GM19467 (cell line): ENCODE measurements at regions not wholly inside any gene's neighbourhood (a gene's known extent, or its start where the extent isn't known, plus 50 kb on each side); places are given as distances from the start of the nearest gene placed in this dataset.
"Not testable (repeated sequence)": the region's sequence is repeated elsewhere in the genome, so short reads cannot be mapped to it uniquely, and the experiment has no call there.

Experiments used
- ATAC-seq: cut with Tn5 transposase; IDR thresholded peaks from one replicate; pipeline ENCODE4 v1.9.1; 2021; ENCODE audit warnings: mild to moderate bottlenecking, moderate library complexity; ENCODE audit not compliant: unreplicated experiment

DNA sequence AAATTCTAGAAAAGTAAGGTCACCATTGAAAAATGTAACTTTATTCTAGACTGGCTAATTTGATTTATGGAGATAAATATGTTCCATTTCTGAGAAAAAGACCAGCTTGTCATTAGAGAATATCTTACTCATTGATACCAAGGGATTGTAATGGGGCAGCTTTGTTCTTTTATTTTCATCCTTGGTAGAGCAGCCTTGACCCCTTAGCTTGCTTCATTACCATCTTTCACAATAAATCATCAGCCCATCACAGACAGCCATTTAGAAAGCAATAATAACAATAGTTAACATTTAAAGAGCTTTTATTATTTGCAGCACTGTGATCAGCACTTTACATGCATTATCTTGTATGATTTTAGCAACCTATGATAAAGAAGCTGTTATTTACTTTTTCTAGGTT is 253.6 kb downstream of the C3orf38 start:
- ATAC-seq: no peak

DNA sequence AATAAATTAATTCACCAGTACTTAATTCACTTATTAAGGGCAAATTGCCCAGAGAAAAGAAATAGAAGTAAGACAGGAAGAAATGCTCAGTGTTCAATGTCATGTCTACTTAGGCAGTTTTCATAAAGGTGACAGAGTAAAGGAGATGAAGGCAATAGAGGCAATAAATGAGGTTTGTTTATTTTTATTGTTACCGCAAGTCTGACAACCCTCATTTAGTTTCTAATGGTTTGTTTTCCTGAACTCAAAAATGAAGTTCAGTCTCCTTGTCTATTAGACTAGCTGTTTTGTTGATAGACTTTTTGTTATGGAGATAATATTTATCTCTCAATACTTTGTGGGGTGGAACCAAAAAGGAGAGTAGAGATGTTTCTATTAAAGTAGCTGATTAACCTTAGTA is 258.3 kb downstream of the C3orf38 start:
- ATAC-seq: no peak

DNA sequence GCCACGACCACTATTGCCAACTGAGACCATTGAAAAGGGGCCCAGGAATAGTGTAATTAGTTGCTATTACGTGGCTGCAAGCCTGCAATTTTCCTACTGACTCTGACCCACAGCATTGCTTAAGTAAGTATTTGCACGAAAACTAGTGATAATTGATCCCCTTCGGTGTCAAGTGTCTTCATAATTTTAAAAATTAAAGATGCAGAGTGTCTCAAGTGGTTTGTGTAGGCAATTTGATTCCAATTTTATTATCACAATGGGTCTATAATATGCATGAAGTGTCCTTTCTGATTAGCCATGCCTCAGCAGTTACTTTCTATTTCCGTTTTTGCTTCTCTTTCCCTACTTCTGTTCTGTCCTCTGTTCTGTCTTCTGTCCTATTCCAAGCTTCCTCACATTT is 259.2 kb downstream of the C3orf38 start:
- no peak for ATAC-seq

DNA sequence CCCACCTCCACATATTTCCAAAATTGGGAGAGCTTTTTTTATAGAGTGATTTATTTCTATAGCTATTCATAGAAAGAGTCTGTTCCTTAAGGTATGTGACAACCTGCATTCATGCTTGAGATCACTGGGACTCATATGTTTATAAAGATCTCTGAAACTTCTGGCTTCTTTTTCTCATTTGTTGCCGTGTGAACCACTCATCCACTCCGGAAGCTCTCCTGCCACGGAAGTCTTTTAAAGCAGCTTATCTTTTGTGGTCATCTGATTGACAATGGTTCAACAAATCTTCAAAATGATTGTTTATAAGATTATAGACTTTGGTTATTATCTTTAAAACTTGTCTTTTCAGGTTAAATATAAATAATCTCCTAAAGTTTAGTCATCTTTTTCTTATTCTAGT is 260.5 kb downstream of the C3orf38 start:
- ATAC-seq: no peak

DNA sequence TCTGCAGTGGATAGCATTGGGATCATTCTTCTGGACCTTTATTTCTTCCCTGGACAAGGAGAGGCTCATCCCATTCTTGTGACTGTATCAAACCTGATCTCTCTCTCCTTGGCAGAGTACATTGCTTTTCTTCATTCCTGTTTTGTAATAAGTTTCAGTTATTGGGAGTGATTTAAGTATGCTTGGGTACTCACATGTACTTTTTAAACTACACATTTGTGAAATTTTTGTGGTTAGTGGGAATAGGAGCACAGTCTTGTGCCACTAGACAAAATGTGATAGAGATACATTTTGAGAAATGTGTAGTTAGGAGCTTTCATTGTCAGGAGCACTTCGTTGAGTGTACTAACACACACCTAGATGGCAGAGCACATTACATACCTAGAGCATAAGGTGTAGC is 262.6 kb downstream of the C3orf38 start:
- no peak for ATAC-seq

DNA sequence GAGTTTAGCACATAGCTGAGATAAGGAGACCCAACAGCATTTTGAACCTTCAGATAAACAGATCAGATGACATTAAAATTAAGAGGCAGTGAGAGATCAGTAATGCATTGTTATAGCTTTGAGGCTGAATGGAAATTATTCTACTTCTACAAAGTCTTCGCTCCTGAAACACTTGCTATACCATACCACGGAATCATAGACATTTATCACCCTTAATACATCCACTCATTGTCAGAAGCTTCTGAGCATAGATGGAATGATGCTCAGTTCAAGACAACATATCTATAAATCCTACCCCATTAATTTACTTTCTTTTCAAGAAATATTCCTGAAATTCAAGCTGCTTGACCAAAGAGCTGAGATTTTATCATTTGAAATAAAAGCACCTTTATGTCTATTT is 266.7 kb downstream of the C3orf38 start:
- no peak for ATAC-seq

DNA sequence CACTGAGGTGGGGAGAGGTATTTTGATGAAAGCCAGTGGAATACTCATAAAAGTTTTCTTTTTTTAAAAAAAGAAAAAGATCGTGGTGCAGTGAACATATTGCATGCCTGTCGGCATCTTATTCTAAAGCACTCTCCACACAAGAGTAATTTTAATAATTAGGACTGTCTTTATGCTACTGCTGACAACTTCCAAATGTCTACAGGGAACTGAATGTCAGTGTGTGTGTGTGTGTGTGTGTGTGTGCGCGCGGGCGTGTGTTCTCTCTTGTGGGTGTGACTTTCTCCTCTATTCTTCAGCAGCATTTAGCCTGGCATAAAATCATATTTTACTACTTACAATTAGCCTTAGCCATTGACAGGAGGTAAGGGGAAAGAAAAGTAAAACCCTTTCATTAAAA is 268.5 kb downstream of the C3orf38 start:
- ATAC-seq: no peak

DNA sequence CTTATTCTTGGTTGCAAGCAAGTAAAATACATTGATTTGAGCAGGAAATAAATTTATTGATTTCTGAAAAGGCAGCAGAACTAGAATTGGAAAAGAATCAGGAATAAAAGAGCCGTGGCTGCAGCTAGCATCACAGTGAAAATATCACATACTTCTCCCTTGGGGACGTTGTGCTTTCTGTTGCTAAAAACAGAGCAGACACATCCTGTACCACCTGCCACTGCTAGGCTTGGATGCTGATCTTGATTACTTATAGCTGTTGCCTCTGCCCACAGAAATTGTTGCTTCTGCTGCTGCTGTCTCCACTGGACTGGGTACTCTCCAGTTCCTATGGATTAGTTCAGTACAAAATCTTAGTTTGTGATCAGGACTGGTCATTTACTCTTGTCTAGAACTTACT is 283.8 kb downstream of the C3orf38 start:
- peak; percentile 98 for ATAC-seq

DNA sequence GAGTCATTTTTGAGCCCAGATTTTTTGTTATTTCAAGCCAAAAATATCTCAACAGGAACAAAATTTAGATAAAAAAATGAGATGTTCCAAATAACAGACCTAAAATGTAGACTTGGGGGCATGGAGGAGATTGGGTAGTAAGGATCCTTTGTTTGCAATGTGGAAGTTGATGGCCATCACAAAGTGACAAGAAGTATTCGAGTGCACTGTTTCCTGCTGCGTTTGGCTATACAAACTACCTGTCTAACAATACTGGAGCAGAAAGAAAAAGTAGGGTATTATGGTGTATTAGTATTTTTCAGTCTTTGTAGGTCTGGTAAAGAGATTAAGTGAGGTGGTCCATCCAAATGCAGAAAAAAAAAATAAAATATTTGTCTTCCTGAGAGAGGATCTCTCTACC is 284.2 kb downstream of the C3orf38 start:
- ATAC-seq: peak; percentile 24

DNA sequence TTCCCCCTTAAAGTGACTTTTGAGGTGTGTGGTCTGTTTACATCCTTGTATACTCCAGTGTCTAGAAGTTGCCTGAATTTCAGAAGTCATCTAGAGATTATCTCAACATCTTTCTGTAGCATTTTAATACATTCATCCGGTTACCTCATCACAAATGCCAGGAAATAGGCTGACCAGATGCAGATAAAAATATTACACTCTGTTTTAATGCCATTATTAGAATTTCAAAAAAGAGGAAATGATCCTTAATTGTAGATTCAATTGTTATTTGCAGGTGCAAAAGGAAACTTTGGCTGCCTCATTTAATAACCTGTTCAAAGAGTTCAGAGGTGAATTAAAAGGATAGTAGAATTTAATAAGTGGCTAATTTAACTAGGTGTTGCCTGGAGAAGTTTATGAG is 290.9 kb downstream of the C3orf38 start:
- peak; percentile 63 for ATAC-seq

DNA sequence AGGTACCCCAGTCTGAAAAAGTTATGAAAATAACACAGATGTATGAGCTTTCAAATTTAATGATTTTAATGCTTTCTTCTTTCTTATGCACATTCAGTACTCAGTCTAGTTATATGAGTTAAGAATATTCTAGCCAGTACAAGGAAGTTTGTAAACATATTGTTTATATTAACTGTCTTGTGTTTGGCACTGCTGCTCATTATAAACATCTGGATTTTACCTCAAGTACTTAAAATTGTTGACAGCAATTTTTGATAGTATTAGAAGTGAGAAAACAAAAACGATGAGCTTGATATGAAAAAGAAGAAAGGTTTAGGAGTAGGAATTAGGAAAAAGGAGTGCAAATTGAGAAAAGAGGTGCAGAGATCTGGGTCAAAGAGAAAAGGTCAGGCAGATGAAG is 293.3 kb downstream of the C3orf38 start:
- no peak for ATAC-seq

DNA sequence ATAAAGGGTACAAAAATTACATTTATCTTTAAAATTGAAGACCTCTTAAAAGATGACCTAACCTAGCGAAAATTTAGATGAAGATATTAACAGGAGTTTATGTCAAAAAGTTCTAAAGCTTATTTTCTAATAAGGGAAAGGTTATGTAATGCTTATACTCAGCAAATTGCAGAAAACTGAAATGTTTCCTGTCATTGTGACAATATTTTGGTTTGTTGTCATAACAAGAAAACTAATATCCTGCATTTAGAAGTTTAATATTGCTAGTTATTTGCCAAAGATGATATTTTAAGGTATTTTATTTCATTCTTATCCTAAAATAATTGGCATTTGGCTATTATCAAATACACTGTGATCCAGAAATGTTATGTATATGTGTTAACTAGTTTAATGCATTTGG is 294.5 kb downstream of the C3orf38 start:
- no peak for ATAC-seq

DNA sequence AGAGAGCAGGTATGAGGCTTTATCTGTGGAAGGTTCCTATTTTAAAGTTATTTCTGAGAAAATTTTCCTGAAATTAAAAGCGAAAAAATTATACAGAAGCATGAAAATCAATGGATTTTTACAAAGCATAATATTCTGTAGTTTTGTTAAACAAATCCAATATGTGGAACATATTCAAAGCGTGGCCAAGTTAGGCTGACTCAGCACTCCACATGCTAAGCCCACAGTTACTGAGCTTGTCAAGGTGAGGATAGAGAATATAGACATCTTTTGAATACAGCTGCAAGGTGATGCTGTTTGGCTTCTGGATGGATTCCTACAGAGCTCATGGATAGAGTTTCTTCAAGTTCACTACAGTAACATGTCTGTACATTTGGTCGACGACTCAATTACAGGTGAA is 302.5 kb downstream of the C3orf38 start:
- no peak for ATAC-seq

DNA sequence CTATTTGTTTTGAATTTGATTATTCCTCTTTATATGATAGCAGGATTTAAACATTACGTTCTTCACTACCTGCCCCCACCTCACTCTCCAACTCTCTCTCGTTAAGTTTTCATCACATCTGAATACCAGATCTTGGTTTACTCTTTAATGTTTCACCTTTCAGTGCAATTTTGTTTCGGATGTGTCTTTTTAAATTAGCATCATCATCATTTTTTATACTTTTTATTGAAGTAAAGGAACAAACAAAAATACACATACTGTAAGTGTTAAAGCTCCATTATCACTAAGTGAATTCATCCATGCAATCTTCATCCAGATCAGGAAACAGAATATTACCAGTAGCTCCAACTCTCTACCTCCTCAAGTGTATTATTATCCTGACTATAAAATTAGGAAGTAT is 310.6 kb downstream of the C3orf38 start:
- ATAC-seq: no peak

DNA sequence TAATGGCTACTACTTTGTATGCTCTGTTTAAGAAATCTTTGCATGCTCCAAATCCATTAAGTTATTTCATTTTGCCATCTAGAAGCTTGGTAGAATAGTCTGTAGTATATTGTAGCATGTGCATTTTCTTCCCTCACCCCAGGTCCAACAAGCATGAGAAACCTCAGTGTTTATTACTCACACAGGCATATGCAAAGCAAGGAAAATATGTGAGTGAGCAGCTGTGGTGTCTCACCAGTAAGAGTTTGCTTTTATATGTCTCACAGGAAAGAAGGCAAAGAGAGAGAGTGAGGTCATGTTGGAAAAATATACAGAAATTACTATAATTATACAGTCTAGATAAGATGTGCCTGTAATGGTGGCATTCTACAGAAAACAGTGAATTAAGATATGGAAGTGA is 312.5 kb downstream of the C3orf38 start:
- ATAC-seq: no peak

DNA sequence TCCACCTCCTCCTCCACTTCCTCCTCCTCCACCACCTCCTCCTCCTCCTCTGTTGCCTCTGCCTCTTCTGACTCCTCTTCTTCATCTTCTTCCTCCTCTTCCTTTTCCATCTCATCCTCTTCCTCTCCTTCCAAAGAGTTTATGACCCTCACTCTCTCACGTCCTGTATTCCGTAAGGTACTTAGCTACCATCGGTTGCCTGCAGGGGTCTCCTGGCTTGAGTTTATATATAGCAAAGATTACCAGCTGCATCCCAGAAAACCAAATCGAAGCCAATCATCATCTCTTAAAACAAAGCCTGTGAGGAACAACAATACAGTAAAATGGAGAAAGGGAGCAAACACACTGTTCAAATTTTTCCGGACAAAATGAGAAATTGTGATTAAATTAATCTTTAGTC is 317.4 kb downstream of the C3orf38 start:
- no peak for ATAC-seq

DNA sequence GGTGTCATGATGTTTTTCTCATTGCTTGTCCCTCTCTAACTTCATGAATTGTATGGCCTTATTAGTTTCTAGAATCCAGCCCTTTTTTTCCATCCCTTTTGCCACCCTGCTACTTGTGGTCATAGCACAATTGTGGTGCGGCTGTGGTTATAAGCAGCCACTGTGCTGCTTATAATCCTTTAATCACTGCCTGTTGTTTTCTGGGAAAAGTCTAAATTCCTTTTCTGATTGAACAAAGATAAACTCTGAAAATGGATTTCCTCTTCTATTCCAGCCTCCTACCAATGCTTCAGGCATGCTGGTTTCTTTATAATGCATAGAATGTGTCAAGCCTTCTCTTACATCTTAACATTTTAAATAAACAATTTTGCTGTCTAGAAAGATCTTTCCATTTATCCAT is 319.5 kb downstream of the C3orf38 start:
- ATAC-seq: no peak

DNA sequence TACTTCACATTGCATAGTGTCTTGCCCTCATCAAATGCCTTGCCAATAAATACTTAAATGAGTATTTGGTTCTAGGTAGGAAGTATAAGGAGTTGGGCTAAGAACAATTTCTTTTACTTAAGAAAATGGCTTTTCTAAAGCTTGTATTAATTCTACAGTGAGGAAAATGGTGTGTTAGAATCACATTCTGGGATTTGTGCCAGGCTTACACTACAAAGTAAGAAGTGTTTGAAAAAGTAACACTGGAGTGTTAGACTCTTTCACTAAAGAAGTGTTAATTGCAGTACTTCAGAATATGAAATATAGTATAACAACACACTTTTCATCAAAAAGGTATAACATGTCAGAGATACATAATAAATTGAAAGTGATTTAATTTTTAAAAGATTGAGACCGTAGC is 328.7 kb downstream of the C3orf38 start:
- ATAC-seq: no peak

DNA sequence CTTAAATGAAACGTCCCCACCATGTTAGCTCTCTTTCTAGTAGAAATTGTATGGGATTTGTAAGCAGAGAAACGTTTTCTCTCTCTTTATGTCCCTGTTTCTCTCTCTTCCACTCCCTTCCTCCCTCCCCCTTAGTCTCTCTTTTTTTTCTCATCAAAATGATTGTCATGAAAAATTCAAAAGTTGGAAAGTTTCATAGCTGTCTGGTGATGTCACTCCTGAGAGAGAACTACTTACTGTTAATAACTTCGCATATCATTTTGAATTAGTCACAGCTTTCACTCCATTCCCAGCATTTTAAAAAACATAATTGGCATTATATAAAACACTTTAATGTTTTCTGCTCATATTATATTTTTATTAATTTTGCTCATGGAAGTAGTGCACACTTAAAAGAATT is 331.1 kb downstream of the C3orf38 start:
- ATAC-seq: no peak

DNA sequence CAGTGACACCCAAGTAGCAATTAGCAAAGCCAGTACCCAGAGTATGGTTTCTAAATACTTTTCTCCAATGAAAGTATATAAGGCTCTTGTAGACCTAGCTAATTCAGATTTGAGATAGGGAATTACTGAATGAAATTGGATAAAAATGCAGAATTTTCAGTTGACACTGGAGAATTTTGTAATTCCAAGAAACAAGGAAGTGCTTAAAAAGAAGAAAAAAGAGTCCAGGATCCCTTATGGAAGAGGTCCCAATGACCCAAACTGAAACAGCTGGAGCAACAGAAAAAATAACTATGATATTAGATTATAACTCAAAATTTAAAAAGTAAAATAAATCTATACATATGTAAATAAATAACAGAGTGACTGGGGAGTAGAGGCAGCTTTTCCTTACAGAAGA is 335.2 kb downstream of the C3orf38 start:
- no peak for ATAC-seq

DNA sequence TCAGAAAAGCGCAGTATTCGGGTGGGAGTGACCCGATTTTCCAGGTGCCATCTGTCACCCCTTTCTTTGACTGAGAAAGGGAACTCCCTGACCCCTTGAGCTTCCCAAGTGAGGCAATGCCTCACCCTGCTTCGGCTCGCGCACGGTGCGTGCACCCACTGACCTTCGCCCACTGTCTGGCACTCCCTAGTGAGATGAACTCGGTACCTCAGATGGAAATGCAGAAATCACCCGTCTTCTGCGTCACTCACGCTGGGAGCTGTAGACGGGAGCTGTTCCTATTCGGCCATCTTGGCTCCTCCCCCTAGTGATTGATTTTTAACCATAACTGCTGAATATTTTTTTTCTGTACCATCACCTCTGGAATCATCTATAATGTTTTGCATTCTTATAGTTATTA is 359.1 kb downstream of the C3orf38 start:
- not testable (repeated sequence) for ATAC-seq

DNA sequence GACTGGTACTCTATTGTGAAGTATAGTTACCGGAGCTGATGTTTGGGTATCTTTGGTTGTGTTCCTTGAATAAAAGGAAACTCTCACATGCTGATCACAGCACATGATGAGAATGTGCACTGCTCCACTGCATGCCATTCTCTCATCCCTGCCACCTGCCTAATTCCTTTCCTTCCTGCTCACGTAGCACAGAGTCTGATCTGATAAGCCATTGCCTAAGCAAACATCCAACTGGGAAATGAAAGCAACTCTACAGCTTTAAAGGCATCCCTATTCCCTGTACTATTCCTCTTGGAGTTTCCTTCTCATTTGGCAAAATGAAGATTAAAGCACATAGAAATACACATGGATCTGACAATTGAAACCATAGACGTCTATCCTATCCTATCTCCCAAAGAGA is 359.8 kb downstream of the C3orf38 start:
- ATAC-seq: no peak

DNA sequence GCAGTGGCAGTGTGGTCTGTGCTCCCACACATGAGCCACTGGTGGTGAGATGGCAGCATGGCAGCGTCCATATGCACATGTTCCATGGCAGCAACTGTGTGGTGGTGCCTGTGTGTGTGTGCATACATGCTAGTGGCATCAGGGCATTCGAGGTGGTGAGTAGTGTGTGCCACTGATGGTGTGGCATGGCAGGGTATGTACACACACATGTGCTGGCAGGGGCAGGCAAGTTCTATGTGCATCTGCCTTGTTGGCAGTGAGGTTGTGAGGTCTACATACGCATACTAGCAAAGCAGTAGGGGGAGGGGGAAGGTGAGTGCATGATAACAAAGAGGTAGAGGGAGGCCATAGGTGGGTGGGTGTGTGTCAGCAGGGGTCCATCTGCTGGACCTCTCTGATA is 378.7 kb downstream of the C3orf38 start:
- no peak for ATAC-seq

DNA sequence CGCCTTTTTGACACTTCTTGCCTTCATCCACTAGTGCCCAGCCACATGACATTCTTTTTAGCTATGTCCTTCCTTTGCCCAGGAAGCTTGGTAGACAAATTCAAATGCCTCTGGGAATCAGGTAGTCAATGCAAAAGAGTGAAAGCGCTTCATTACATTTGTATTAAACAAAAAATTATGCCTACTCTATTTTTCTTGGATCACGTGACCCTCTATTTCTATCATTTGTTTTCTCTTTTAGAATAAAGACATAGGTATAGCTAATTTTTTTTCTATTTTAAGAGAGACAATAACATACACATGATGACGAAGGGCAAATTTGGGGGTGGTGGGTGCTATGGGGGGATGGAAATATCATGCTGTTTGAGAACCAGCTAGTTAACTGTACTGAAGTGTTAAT is 384.8 kb downstream of the C3orf38 start:
- ATAC-seq: no peak
